Fibroblast of skin of back (primary cell): ENCODE measurements at regions not wholly inside any gene's neighbourhood (a gene's known extent, or its start where the extent isn't known, plus 50 kb on each side); places are given as distances from the start of the nearest gene placed in this dataset.

Experiments used
- DNase-seq: peaks from one replicate; pipeline ENCODE4 v3.0.0-alpha.2; 2013

- no peak for DNase-seq
Observed at GRCh38 chr16:82488460-82488859, 138.3 kb upstream of the CDH13 start.

- peak; percentile 31 for DNase-seq
Observed at GRCh38 chr16:82481455-82481854, 145.3 kb upstream of the CDH13 start.

GRCh38 chr16:82476786-82477185, 150.0 kb upstream of the CDH13 start:
- DNase-seq: no peak

- no peak for DNase-seq
Observed at GRCh38 chr16:82470620-82471152, 156.1 kb upstream of the CDH13 start.

- no peak for DNase-seq
Observed at GRCh38 chr16:82470016-82470415, 156.8 kb upstream of the CDH13 start.

DNA sequence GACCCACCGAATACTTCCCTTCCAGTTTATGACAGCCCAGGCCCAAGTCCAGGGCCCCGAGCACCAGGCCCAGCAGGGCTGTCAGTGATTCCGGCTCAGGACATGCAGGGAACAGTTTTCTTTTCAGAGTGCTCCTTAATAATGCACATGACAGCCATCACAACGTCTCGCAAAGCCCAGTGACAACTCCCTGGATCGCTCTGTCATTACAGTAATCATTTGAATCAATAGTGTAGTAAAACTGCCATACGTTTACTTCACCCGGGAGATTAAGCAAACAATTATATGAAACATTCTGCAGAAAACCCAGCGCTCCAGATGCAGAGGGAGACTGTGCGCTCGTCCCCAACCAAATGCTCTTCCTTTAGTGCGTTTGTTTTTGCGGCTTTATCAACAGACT, 162.6 kb upstream of the CDH13 start:
- no peak for DNase-seq

DNA sequence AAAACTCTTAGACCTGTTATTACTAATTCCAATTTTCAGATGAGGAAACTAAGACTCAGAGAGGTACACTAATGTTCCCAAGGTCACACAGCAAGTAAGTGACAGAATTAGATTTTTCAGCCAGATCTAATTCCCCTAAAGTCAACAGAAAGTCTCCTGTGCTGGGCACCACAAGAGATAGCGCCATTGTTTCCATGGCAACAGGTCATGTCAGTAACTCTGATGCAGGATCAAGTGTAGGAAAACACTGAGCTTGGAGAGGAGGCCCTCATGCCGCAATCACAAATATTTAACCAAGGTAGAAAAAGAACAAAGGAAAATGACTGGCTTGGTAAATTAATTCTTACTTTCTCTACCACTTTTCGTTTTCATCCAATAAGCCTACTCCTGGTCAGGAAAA, 166.0 kb upstream of the CDH13 start:
- DNase-seq: no peak

DNA sequence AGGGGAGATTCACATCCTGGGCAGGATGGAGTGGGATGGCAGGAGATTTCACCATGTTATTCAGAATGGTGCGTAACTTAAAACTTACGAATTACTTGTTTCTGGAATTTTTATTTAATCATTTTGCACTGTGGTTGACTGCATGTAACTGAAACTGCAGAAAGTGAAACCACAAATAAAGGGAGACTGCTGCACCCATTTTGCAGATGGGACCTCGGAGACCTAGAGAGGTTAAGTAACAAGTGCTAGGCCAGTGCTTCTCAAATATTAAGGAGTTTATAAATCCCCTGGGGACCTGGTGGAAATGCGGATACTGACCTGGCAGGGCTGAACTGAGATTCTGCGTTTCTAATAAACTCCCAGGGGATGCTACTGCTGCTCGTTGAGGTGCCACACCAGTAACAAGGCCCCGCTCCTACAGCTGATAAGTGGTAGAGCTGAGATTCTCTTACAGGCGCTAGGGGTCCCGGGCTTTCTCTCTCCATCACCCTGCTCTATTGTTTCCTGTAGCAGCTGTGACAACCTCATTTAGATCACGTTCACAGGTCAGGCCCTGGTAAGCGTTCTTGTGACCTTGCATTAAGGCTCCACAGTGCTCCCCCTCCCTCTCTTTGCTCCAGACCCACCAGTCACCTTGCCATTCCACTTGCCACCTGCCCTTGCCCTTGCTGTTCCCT, 167.1 kb upstream of the CDH13 start:
- DNase-seq: no peak

DNA sequence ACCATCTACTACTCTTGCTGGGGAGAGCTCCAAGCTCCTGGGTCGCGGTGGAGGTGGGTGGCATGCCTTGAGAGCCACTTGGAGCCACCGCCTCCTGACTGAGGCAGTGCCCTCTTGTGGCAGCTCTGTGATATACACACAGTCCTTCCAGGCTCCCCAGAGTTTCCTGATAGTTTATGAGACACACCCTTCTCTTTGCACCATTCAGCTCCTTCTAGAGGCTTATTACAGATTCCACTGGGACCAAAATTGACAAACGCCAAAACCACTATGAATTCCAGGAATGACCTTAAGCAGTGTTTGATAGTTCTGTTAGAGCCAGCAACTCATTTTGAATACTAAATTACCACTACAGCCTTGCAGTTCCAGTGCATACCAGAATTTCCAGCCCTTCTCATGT, 170.1 kb upstream of the CDH13 start:
- DNase-seq: peak; percentile 57

- no peak for DNase-seq
Observed at GRCh38 chr16:82454566-82454965, 172.2 kb upstream of the CDH13 start.

GRCh38 chr16:82454152-82454551, 172.6 kb upstream of the CDH13 start:
- no peak for DNase-seq

GRCh38 chr16:82452004-82452756, 174.6 kb upstream of the CDH13 start:
- no peak for DNase-seq

- no peak for DNase-seq
Observed at GRCh38 chr16:82451449-82451848, 175.3 kb upstream of the CDH13 start.

DNA sequence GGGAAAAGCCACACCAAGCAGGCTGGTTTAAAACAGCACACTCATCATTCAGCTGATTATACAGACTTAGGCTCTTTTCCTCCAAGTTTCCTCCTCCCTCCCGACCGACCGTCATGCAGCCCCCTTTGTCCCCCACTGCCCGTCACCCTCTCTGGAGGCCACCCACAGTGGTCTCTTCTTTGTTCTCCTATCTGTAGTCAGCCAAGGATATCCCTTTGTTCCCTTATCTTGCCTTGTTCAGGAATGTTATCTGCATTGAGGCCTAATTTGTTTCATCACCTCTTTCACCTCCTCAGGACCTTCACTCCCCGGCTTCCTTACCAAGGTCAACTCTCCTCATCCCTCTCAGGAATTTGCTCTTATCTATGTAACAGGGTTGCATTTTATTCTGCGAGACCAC, 186.4 kb upstream of the CDH13 start:
- DNase-seq: no peak

- DNase-seq: no peak
Observed at GRCh38 chr16:82439678-82440293, 187.0 kb upstream of the CDH13 start.

DNA sequence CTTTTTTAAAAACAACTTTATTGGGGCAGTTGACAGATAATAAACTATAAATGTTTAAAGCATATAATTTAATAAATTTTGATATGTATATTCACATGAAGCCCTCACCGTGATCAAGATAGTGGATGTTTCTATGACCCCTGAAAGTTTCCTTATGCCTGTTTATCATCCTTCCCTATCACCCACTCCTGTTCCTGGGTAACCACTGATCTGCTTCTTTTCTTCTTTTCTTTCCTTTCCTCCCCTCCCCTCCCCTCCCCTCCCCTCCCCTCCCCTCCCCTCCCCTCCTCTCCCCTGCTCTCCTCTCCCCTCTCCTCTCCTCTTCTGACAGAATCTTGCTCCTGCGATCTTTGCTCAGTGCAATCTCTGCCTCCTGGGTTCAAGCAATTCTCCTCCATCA, 193.7 kb upstream of the CDH13 start:
- no peak for DNase-seq

DNA sequence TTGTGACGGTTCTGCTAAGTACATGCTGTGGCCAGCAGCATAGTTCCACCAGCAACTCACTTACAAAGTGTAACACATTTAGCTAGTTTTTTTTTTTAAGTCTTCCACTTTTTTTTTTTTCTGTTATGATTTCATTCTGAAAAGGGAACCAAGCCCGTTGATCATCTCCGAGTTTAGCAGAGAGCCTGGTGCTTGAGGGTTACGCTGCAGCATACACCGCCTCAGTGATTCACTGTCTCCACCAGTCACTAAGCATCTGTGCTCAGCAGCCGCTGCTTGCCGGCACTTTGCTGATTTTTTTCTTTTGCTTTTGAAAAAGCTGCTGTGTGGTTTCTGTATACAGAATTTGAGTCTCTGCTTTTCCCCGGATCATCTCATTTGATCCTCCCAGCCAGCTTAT, 194.5 kb upstream of the CDH13 start:
- no peak for DNase-seq

DNA sequence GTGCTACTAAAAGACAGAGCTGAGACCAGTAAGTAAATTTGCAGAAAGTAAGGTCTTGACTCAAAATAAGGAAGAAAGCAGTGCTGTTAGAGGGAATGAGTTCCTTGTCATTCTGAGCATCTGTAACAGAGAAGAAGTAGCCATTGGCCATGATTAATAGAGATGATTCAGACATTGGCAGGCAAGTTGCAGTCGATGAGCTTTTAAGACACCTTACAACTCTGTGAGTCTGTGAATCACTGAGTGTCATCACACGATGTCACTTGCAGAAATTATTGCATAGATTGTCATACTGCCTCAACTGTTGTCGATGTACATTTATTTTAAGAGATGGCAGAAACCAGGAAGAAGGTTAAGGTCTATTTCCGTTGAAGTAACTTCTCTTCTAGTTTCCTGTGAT, 201.1 kb upstream of the CDH13 start:
- peak; percentile 5 for DNase-seq

- no peak for DNase-seq
Observed at GRCh38 chr16:82421851-82422250, 204.9 kb upstream of the CDH13 start.

GRCh38 chr16:82419332-82419731, 207.4 kb upstream of the CDH13 start:
- no peak for DNase-seq

- no peak for DNase-seq
Observed at GRCh38 chr16:82414476-82414875, 212.3 kb upstream of the CDH13 start.

DNA sequence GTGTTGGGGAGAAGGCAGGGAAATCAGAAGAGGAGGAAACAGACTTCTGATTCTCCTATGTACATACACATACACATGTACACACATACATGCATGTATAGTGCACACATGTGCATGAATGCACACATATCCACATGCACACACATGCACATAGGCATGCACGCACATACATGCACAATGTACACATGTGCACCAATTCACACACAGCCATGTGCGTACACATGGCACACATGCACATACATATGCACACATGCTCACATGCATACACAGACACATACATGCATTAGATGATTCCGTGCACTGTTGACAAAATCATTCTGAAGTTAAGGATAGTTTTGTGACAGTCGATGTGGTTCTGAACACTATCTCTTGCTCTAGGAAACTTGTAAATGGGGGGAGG, 214.0 kb upstream of the CDH13 start:
- no peak for DNase-seq

- DNase-seq: no peak
Observed at GRCh38 chr16:82405736-82406135, 221.0 kb upstream of the CDH13 start.
